Stimulated activated CD8-positive, alpha-beta memory T cell treated with anti-CD3 and anti-CD28 coated beads, Interleukin-15, amount 100 ng/mL, for 24 hours (primary cell): ENCODE measurements at regions not wholly inside any gene's neighbourhood (a gene's known extent, or its start where the extent isn't known, plus 50 kb on each side); places are given as distances from the start of the nearest gene placed in this dataset.
"Not testable (repeated sequence)": the region's sequence is repeated elsewhere in the genome, so short reads cannot be mapped to it uniquely, and the experiment has no call there.

Experiments
- DNase-seq: peaks from one replicate; pipeline ENCODE4 v3.0.0-alpha.2; 2020; ENCODE audit warnings: low read depth

- no peak for DNase-seq
Observed at GRCh38 chr3:102036472-102036871, 187.2 kb downstream of the NFKBIZ start.

- no peak for DNase-seq
Observed at GRCh38 chr3:102037209-102037608, 187.9 kb downstream of the NFKBIZ start.

GRCh38 chr3:102037791-102038190, 188.5 kb downstream of the NFKBIZ start:
- DNase-seq, result no peak

GRCh38 chr3:102038477-102039142, 189.3 kb downstream of the NFKBIZ start:
- no peak for DNase-seq

- DNase-seq, result not testable (repeated sequence)
Observed at GRCh38 chr3:102040144-102040543, 190.8 kb downstream of the NFKBIZ start.

- no peak for DNase-seq
Observed at GRCh38 chr3:102053375-102053989, 204.2 kb downstream of the NFKBIZ start.

- DNase-seq, result no peak
Observed at GRCh38 chr3:102054543-102055080, 205.3 kb downstream of the NFKBIZ start.

- DNase-seq, result no peak
Observed at GRCh38 chr3:102057781-102058421, 208.6 kb downstream of the NFKBIZ start.

GRCh38 chr3:102059145-102059943, 210.0 kb downstream of the NFKBIZ start:
- DNase-seq, result no peak

- DNase-seq, result no peak
Observed at GRCh38 chr3:102060814-102061213, 211.5 kb downstream of the NFKBIZ start.

GRCh38 chr3:102063572-102063971, 214.3 kb downstream of the NFKBIZ start:
- no peak for DNase-seq

- no peak for DNase-seq
Observed at GRCh38 chr3:102066470-102066869, 217.2 kb downstream of the NFKBIZ start.

- no peak for DNase-seq
Observed at GRCh38 chr3:102068327-102068726, 219.0 kb downstream of the NFKBIZ start.

- no peak for DNase-seq
Observed at GRCh38 chr3:102068736-102069135, 219.4 kb downstream of the NFKBIZ start.

GRCh38 chr3:102069211-102069662, 219.9 kb downstream of the NFKBIZ start:
- DNase-seq, result no peak

GRCh38 chr3:102074946-102075345, 225.6 kb downstream of the NFKBIZ start:
- no peak for DNase-seq

GRCh38 chr3:102078401-102078800, 229.1 kb downstream of the NFKBIZ start:
- no peak for DNase-seq

- DNase-seq, result no peak
Observed at GRCh38 chr3:102078854-102079808, 229.8 kb downstream of the NFKBIZ start.

GRCh38 chr3:102079809-102080197, 230.5 kb downstream of the NFKBIZ start:
- DNase-seq, result no peak

GRCh38 chr3:102081572-102082289, 232.4 kb downstream of the NFKBIZ start:
- no peak for DNase-seq
